ENCODE measurements at regions not wholly inside any gene's neighbourhood (a gene's known extent, or its start where the extent isn't known, plus 50 kb on each side); places are given as distances from the start of the nearest gene placed in this dataset.
"Not testable (repeated sequence)": the region's sequence is repeated elsewhere in the genome, so short reads cannot be mapped to it uniquely, and the experiment has no call there.

DNA sequence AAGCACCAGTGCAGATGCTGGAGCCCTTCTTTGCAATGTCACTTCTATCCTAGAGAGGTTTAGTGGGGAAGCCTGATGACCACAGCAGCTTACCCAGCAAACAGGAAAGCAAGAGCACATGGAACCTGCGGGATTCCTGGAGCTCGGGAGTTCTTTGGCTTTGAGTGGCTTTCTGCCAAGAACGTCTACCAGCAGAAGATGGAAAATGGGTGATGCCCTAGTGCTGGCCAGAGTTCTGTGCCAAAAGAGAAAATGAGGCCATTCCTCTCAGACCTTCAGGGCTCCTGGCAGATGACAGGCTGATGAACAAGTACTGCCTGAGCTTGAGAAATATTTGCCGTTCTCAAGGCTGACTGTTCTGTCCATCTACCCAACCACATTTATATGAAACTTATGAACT is 332.1 kb upstream of the CCL2 start:
- DNase-seq, result no peak

- no peak for DNase-seq
Observed at GRCh38 chr17:33924104-33924503, 331.0 kb upstream of the CCL2 start.

DNA sequence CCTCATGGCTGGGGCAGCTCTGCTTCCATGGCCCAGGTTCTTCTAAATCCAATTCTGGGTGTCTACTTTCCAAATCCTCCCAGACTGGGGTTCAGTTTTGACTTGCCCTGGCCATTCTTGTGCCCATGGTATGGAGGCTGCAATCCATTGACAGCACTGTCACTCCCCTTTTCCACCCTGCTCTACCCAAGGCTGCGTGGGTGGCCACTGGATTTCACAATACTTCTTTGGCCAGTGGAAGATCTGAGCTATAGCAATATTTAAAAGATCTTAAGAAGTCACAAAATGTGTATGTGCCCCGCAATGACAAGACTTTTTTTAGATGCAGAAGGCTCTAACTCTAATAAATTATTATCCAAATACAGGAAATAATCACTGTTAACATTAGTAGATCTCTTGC is 329.4 kb upstream of the CCL2 start:
- DNase-seq, result no peak

DNA sequence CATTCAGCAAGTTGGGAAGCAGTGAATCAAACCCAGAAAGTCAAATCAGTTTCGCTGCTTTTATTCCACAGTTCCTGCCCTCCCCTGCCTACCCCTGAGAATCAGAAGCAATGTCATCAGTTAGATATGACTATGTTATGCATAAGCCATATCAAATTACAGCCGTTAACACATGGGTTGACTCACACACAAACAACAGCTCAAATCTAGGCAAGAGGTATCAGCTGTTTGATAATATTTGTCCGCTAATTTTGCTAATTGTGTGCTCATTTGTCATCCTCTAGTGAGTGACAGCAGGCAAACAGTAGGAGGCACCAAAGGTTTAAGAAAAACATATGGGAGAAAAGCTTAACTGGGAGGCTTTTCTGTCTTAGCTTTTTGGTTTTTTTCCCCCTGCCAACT is 327.4 kb upstream of the CCL2 start:
- DNase-seq, result no peak

DNA sequence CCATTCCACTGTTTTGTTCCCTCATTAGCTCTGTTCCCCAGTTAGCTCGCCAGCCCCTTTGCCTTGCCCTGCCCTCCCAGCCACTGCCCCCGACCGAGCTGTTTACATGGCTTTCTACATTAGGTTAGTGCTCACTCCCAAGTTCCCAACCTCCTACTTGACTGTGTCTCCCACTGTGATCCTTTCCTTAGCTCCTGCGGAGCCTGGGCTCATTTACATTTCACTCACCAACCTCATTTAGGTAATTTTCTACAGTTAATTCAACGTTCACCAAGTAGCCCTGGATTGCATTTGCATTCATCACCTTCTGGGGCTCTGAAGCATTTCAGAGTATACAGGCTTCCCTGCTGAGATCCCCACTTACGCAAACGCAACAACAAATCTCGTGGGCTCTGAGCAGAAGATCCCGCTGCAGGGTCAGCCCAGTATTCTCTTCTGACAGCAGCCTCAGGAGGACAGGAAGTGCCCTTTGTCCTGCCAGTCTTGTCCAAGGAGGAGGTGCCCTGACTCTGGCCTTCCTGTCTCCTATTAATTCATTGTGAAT is 325.8 kb upstream of the CCL2 start:
- no peak for DNase-seq

- DNase-seq, result not testable (repeated sequence)
Observed at GRCh38 chr17:33931148-33931814, 323.8 kb upstream of the CCL2 start.

DNA sequence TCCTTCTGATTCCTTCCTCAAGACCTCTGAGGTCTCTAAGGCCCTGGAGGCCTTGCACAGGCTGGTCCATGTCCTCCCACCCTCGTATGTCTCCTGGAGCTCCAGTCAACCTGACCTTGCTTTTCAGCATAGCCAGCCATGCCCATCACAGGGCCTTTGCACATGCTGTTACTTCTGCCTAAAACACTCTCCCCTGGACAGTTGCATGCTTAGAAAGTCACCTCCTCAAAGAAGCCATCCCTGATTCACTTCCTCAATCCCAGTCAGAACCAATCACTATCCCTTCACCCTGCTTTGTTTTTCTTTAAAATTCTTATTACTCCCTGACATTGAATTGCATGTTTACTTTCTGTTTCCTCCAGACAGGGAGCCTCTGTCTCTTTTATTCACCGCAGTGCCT is 322.1 kb upstream of the CCL2 start:
- DNase-seq, result no peak

GRCh38 chr17:33933576-33933975 is 321.5 kb upstream of the CCL2 start:
- no peak for DNase-seq

DNA sequence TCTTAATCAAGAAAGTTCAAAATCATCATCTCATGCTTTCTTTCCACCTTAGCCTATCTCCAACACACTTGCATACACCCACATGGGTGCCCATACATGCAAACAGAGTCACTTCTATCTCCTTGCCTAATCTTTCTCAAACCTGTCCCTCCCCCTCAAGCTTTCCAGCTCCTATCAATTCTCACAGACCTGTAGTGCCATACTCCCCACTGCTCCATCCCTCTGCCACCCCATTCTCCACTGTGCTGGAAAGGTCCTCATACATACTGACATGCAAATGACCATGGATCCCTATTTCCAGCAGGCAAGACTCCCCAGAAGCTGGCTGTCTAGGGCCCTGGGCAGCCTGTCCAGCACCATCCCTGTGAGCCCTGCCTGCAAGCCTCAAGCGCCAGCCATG is 320.4 kb upstream of the CCL2 start:
- no peak for DNase-seq

GRCh38 chr17:33935822-33936221 is 319.3 kb upstream of the CCL2 start:
- DNase-seq, result no peak

- no peak for DNase-seq
Observed at GRCh38 chr17:33936764-33937163, 318.3 kb upstream of the CCL2 start.

- no peak for DNase-seq
Observed at GRCh38 chr17:33939959-33940358, 315.1 kb upstream of the CCL2 start.

DNA sequence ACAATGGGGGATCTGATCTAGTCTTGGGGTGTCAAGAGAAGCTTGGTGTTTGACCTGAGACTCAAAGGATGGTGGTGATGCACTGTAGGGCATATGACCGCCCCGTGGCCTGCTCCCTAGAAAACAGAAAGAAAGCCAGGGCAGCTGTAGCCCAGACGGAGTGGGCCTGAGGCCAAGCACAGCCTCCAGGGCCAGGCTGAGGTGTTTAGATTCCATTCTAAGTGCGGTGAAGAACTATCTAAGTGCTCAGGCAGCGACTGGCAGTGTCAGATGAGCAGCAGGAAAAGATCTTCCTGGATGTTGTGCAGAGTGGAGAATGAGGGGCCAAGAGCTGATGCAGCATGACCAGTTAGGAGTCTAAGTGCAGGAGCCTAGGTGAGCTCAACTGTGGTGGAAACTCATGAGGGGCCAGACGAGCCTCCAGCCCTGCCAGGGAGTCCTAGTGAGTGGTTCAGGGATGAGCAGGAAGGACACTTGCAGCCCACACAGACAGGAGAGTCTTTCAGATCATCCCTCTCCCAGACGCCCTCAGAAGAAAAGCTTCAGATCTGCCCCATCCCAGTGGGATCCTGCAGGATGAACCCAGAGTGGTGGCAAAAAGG is 314.2 kb upstream of the CCL2 start:
- DNase-seq, result no peak

DNA sequence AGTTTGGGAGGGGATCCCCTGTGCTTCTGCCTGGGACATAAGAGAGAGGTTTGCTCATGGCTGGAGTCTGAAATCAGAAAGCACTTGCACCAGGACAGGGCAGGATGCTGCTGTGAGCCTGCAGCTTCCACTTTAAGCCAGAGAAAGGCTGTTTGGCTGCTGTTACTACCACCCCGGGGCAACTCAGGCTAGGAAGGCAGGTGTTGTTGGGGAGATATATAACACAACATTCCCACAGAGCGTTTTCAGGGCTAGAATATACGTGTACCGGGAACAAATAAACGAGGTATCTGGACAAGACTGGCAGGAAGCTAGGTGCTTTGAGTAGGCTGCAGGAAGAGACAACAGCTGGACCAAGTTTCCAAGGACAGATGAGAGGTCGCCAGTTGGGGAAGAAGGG is 313.3 kb upstream of the CCL2 start:
- no peak for DNase-seq

GRCh38 chr17:33942414-33942813 is 312.7 kb upstream of the CCL2 start:
- no peak for DNase-seq

- DNase-seq, result no peak
Observed at GRCh38 chr17:33944412-33944811, 310.7 kb upstream of the CCL2 start.

DNA sequence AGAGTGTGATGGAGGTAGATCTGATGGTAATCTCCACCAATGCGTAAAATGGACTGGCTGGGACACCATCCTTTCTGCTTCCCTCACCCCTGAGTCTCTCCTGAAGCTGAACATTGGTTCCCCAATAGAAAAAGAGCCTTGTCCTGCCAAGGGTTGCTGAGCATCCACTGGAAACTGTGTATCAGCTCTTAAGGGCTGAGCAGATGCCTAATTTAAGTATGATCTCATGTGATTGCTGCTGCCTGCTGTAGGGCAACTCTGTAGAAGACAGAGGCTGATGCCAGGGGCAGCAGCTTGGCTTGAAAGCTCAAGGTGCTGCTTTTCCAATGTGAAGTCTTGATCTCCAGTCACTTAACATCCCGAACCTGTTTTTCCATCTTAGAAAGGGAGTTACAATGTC is 310.3 kb upstream of the CCL2 start:
- no peak for DNase-seq

DNA sequence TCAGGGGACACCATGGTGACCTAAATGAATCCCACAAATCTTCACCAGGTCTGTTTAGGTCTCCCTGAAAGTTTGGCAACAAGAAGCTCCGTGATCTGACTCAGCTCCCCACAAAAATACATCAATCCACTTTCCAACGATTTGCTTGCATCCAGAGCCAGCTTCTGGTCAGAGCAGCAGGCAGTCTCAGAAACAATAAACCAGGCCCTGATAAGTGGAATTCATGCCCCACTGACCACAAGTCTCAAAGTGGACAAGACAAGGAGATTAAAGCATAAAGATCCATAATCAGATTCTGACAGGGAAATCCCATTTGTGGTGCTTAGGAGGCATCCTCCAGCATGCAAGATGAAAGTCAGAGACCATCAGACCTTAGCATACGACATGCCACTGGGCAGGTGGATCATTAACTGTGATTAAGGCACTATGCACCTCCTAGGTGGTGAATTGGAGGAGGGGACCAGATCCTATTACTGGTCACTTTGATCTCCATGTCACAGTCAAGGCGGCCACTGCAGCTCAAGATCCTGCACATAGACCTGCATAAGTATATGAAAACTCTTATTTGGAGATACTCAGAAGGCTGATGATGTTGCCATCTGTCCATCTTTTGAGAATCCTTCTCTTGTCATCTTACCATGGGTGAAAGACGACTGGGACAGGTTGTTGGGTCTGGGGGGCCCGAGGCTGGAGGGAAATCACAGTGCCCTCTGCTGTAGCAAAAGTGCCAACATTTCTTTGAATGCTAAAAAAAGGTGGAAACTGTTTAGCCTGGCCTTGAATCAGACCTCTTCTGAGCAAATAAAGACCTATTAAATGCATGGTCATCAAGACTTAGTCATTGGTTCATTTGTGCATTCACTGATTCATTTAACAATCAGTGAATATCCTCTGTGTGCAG is 309.2 kb upstream of the CCL2 start:
- DNase-seq, result no peak

GRCh38 chr17:33947762-33948161 is 307.3 kb upstream of the CCL2 start:
- no peak for DNase-seq

- DNase-seq, result no peak
Observed at GRCh38 chr17:33948309-33948708, 306.8 kb upstream of the CCL2 start.

DNA sequence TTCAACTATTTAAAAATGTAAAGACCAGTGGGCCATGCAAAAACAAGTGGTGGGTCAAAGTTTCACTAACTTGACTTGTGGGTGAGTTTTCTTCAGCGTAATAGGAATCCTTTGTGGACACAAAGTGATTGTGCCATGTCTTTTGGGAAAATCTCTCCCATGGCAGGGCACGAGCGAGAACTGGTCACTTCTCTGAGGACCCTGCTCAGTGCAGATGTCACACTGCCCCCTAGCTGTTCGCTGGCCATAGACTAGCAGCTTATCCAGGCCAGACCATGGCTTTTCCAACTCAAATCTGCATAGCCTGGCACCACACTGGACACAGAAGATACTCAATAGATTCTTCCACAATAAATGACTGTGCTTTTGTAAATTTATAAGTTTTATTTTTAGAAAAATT is 306.0 kb upstream of the CCL2 start:
- no peak for DNase-seq

GRCh38 chr17:33950061-33950460 is 305.0 kb upstream of the CCL2 start:
- DNase-seq, result no peak

DNA sequence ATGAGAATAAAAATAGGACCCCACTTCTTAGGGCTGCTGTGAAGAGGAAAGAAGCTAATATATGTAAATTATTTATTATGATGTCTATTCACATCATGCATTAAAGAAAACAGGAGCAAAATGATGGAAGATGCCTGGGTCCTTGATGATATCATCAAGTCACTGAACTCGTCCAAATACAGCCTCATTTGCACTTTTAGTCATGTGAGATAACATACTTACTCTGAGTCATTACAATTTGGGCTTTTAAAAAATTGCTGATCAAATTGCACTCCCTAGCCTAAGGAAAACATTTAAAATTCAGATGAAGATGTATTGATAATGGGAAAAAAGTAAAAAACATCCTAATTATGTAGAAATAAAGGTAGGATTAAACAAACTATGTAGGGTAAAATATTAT is 302.7 kb upstream of the CCL2 start:
- DNase-seq, result no peak

- no peak for DNase-seq
Observed at GRCh38 chr17:33954597-33954996, 300.5 kb upstream of the CCL2 start.

Measured in stimulated activated CD4-positive, alpha-beta T cell treated with anti-CD3 and anti-CD28 coated beads, Interleukin-4, amount 100 ng/mL, for 1 hour (primary cell).